HG03196 (cell line): ENCODE measurements at regions not wholly inside any gene's neighbourhood (a gene's known extent, or its start where the extent isn't known, plus 50 kb on each side); places are given as distances from the start of the nearest gene placed in this dataset.

Experiments
- ATAC-seq: cut with Tn5 transposase; IDR thresholded peaks from one replicate; pipeline ENCODE4 v1.9.1; 2021; ENCODE audit not compliant: unreplicated experiment

DNA sequence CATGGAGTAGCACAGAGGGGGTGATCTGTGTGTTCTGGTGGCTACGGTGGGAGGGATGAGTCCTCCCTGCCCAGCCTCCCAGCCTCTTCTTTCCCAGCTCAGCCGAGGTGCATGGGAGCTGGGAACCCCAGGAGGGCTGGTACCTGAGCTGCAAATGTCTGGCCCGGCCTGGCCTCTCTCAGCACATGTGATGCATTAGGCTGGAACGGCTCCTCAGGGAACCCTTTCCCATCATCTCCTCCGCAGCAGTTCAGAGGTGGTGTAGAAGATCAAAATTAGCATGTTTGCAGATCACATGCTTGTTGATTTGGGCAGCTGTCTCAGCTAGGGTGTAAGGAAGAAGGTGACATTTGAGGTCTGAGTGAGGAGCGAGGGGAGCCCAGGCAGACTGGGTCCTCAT lies 126.6 kb downstream of the EMX2 start:
- ATAC-seq: no peak

DNA sequence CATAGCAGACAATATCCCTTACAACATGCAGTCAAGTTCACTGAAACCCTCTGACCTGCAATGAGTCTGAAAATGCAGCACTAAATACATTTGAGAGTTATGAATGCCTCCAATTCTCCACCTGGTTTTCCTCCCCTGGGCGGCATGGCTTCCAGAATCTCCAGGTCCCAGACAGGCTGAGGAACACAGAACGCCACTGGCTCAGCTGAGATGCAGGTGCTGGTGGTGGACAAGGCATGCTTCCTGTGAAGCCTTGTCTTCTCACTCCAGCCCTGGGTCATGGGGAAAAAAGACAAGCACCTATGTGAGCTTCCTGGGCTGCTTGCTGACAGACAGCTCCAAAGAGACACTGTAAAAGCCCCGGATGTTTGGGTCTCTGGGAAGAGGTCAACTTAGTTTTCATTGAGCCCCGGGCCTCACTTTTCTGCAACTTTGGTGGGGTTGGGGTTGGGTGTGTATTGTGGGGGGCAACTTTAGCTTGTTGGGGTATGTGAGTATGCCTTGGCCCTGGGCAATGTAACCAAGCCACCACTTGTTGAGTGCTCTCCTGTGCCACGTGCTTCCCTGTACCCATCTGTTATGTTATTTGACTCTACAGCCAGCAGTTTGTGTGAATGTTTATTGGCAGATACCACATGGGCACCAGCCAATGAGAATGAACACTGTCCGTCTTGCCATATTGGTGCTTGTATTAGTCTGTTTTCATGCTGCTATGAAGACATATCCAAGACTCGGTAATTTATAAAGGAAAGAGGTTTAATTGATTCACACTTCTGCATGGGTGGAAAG lies 127.8 kb downstream of the EMX2 start:
- no peak for ATAC-seq

DNA sequence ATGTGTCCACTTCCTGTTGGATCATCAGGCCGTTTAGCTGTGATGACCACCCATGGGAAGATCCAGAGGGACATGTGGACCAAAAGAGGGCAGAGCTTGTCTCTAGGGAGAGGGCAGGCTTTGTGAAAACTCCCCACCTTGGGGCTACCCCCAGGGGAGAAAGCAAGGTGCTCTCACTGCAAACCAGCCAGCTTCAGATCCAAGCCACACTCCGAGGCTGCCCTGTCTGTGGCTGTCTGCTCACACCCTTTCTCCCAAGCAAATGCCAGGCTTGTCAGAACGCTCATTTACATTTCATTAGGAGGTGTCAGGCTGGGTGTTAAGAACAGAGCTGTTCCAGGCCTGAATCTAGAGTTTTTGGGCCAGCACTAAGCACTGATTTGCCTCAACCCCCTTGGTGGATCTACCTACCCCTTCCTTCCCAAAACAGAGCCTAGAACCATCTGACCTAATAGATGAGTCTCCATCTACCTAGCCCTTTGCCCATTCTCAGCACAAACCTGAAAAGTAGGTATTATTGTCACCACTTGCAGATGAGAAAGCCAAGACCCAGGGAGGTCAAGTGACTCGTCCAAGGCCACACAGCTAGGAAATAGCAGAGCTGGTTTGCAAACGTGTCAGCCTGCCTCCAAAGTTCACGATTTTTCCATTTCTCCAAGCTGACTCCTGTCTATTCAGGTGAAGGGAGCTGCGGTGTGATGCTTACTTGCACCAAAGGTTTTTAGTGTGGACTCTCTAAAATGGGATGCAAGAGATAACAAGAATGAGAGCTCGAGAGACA lies 130.9 kb downstream of the EMX2 start:
- ATAC-seq: no peak

DNA sequence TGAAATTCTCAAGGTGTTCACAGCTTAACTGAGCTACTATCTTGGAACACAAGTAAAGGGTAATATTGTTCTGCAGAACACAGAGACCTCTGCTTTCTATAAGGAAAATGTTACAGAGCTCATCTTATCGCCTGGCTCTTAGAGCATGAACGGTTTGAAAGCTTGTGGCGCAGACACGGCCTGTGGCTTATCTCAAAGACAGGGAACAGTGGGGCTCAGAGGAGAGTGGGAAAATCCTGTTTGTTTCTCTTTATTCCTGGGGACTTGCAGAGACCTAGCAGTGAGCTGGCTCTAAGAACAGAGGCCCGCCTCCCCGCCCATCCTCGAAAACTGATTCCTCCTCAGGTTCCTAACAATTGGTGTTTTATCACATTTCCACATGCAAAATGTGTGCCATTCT lies 131.7 kb downstream of the EMX2 start:
- no peak for ATAC-seq

DNA sequence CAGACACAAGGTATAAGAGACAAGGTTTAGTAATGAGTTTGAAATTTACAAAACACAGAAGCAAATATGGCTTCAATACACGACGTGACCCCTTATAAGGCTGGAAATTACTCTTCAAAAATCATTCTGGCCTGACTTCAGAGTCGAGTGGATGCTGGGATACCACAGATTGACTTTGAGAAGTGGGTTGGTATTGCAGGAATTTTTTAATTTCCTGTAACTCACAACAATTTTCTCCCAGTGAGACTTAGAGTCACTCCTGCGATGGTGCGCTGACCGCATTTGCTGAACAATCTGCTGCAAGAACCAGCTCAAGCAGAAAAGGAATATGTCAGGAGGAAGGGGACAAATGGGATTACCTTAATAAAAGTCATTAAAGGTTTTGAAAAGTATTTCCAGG lies 132.1 kb downstream of the EMX2 start:
- ATAC-seq: no peak

- ATAC-seq: no peak
These were observed 133.0 kb downstream of the EMX2 start for GRCh38 chr10:117675514-117676055.

GRCh38 chr10:117677239-117677638 lies 134.7 kb downstream of the EMX2 start:
- no peak for ATAC-seq

- no peak for ATAC-seq
These were observed 135.4 kb downstream of the EMX2 start for GRCh38 chr10:117677890-117678500.

DNA sequence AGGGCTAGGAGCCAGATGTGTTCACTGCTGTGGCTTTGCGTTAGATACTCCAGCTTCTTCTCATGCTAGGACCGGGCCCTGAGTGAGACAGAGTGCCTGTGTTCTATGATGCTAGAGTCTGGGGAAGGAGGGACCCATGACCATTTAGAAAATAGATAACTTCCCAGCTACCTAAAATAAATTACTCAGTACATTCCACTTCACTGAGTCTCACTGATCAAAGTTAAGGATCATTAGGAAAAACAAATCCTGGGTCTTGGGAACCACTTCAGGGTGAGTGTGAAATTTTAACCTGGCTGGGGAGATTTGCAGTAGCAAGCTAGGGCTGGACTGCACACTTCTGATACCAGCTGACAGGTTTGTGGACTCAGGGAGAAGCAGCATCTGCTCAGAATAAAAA lies 138.1 kb downstream of the EMX2 start:
- ATAC-seq: no peak

DNA sequence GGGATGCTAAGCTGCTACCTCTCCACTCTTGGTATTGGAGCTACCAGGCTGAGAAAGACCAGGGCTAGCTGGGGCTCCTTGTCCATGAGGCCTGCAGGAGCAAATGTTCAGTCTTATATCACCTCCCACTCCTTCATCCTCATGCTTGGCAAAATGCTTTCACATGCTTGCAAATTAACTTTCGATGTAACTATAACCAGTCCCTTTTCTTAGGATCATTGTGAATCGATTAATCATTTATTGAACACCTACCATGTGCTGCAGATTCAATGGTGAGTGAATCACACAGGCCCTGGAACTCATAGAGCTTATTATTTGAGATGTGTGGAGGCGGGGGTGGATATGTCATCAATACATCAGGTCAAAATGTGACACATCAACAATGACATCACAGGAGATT lies 138.6 kb downstream of the EMX2 start:
- ATAC-seq: no peak

DNA sequence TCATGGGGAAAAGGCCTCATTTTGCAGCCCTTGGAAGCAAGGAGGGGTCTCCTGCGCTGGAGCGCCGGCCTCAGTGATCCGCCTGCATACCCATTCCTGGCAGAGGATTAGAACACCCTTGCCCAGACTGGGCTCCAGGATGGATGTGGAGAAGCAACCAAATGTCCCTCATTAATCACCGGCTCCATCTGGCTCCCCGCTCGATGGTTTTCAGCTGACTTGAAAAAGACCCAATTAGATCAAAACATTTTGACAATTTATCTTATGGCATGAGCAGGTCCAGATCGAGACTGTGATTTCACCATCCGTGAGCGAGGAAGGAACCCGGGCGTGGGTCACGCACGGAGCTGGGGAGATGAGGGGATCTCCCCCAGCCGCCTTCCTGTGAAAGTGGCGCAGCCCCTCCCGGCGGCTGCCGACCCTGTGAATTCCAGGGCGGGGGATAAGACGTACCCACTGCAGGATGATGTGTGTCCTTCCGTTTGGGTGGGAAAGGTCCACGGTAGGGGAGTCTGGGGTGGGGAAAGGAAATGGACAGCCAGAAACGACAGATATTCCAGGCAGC lies 141.6 kb downstream of the EMX2 start:
- no peak for ATAC-seq

- ATAC-seq: no peak
These were observed 142.2 kb downstream of the EMX2 start for GRCh38 chr10:117684672-117685211.

DNA sequence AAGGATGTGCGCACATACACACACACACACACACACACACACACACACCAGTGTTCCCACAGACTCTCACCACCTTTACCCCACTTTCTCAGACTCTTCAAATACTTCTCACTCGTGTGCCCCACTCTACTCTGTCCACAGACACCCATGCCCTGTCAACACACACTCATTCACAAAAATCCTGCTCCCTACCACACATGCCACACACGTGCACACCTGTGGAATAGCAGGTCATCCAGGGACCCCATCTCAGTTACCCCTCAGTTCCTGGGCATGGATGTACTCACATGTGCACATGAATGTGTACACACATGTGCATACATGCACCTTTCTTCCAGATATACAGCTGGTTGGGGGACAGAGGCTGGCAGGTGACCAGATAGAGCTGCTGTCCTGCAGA lies 142.9 kb downstream of the EMX2 start:
- no peak for ATAC-seq

DNA sequence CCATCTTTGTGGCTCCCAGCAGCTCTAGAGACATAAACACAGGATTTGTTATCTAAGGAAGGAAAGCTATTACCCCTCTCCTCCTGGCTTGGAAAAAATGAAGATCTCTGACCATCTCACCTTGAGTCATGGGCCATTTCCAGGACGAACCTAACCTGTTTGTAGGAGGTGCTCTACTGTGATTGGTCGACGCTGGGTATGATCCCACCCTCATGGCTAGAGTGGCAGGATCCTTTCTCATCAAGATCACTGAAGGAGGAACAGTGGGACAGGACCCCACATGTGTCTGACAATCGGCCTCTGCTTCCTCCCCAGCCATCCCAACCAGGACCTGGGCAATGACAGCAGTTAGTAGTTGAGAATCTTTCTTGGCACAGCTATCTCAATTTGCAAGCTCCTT lies 144.1 kb downstream of the EMX2 start:
- ATAC-seq: no peak

GRCh38 chr10:117688358-117688757 lies 145.8 kb downstream of the EMX2 start:
- no peak for ATAC-seq

DNA sequence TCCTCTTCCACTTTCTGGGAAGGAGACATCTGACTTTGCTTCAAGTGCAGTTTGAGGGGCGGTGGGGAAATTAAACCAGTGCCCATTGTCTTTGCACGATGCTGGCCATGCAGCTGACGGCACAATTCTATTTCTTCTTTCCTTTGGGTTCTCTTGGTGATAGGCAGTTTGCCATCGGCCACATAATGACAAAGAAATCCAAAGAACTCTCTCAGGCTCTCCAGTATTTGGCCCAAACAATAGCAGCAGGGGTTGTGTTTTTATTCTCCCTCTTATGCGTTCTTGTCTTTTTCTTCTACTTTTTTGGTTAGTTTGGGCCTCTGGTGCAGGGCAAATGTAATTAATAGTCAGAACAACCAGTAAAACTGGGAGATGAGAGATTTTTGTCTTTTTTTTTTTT lies 147.0 kb downstream of the EMX2 start:
- no peak for ATAC-seq

- no peak for ATAC-seq
These were observed 147.8 kb downstream of the EMX2 start for GRCh38 chr10:117690359-117690758.

DNA sequence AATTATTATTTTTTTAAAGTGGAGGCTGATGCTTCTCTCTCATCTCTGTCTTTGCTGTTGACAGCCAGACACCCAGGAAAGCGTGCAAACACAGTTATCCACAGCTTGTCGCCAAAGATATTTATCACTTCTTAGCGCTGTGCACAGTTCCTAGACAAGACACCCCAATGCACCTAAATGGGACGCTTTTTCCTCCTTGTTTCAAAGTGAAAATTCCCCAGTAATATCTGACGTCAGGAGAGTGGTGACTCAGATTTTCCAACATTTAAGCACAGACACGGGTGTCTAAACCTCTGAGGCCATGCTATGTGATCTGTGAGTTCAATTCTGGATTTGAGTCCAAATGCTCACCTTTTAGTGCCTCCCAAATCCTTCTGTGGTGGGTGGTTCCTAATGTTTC lies 151.6 kb downstream of the EMX2 start:
- ATAC-seq: no peak

DNA sequence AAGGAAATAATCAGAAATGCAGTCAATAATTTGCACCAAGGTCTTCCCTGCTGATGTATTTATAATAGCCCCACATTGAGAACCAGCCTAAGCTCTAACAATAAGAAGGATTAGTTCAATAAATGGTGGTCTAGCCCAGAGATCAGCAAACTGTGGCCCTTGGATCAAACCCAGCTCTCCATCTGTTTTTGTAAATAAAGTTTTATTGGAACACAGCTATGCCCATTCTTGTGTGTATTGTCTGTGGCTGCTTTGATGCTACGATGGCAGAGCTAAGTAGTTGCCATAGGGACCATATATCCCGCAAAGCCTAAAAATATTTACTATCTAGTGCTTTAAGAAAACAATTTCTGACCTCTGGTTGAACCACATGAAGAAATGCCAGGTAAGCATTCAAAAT lies 154.9 kb downstream of the EMX2 start:
- ATAC-seq: no peak

- ATAC-seq: no peak
These were observed 156.3 kb downstream of the EMX2 start for GRCh38 chr10:117698809-117699208.

- ATAC-seq: no peak
These were observed 157.0 kb downstream of the EMX2 start for GRCh38 chr10:117699436-117700075.
